ENCODE measurements at regions not wholly inside any gene's neighbourhood (a gene's known extent, or its start where the extent isn't known, plus 50 kb on each side); places are given as distances from the start of the nearest gene placed in this dataset.

- no peak for TF ChIP-seq CTCF (IDR thresholded peaks at IDR 0.05; ENCODE audit: low read depth, low read length)
- no peak for TF ChIP-seq EZH2phosphoT487 (IDR thresholded peaks at IDR 0.05; ENCODE audit: low read depth)
These were observed 207.9 kb downstream of the NFATC2 start for GRCh38 chr20:51334609-51335008.
